Omental fat pad (tissue), 3 donors: ENCODE measurements at regions not wholly inside any gene's neighbourhood (a gene's known extent, or its start where the extent isn't known, plus 50 kb on each side); places are given as distances from the start of the nearest gene placed in this dataset.

Experiments
- ATAC-seq: fragments of 150-250 bp; one replicate; pipeline ENCODE4 v1.9.1; 2016; ENCODE audit warnings: mild to moderate bottlenecking, moderate library complexity; ENCODE audit not compliant: low FRiP score
- DNase-seq: peaks from one replicate; pipeline ENCODE4 v3.0.0-alpha.2; 2019; ENCODE audit warnings: low spot score
- CTCF ChIP-seq, 3 donors: fragments of 450-650 bp; IDR thresholded peaks; one replicate each; pipeline ENCODE4 v1.5.1; 2016 to 2017; ENCODE audit warnings: antibody characterized with exemption in 3 of 3, mild to moderate bottlenecking in 3 of 3, moderate library complexity in 2 of 3

GRCh38 chr3:66717806-66718205 is 217.0 kb upstream of the LRIG1 start:
- no peak for ATAC-seq
- no peak for TF ChIP-seq CTCF (IDR thresholded peaks at IDR 0.05)

GRCh38 chr3:66719796-66720356 is 219.1 kb upstream of the LRIG1 start:
- no peak for ATAC-seq
- no peak for TF ChIP-seq CTCF (IDR thresholded peaks at IDR 0.05)
- DNase-seq, result no peak

More at GRCh38 chr3:66717806-66718205, 217.0 kb upstream of the LRIG1 start:
- no peak for DNase-seq

GRCh38 chr3:66720508-66720907 is 219.7 kb upstream of the LRIG1 start:
- TF ChIP-seq CTCF (IDR thresholded peaks at IDR 0.05), result no peak
- no peak for DNase-seq

GRCh38 chr3:66722675-66723074 is 221.9 kb upstream of the LRIG1 start:
- ATAC-seq (no peak), DNase-seq (no peak)
- TF ChIP-seq CTCF (IDR thresholded peaks at IDR 0.05), result no peak

More at GRCh38 chr3:66720508-66720907, 219.7 kb upstream of the LRIG1 start:
- no peak for ATAC-seq

- TF ChIP-seq CTCF (IDR thresholded peaks at IDR 0.05), result no peak
- ATAC-seq (no peak), DNase-seq (no peak)
These were observed 222.4 kb upstream of the LRIG1 start for GRCh38 chr3:66723231-66723630.

- no peak for DNase-seq
- TF ChIP-seq CTCF (IDR thresholded peaks at IDR 0.05), result no peak
These were observed 229.0 kb upstream of the LRIG1 start for GRCh38 chr3:66729687-66730393.

More at GRCh38 chr3:66729687-66730393, 229.0 kb upstream of the LRIG1 start:
- no peak for ATAC-seq
